Liver (tissue), 8 donors: ENCODE measurements at regions not wholly inside any gene's neighbourhood (a gene's known extent, or its start where the extent isn't known, plus 50 kb on each side); places are given as distances from the start of the nearest gene placed in this dataset.

ENCODE experiments used
- DNase-seq: peaks from one replicate; pipeline ENCODE4 v3.0.0-alpha.2; 2017; ENCODE audit warnings: low spot score
- H3K27ac ChIP-seq, 2 donors: one replicate each; pipeline ENCODE4 v1.7.0; 2013; ENCODE audit warnings: inconsistent platforms in 2 of 2, low read length in 2 of 2, control low read depth in 1 of 2, low read depth in 1 of 2, mild to moderate bottlenecking in 1 of 2
- H3K27me3 ChIP-seq, 4 donors: one replicate each; pipeline versions ENCODE4 v1.6.1 to v1.7.0; 2013; ENCODE audit warnings: low read length in 3 of 4, inconsistent platforms in 1 of 4, mild to moderate bottlenecking in 1 of 4, moderate library complexity in 1 of 4; ENCODE audit not compliant: control insufficient read depth in 4 of 4, insufficient read depth in 4 of 4
- H3K36me3 ChIP-seq, 4 donors: one replicate each; pipeline versions ENCODE4 v1.6.1 to v1.7.0; 2013; ENCODE audit warnings: low read length in 3 of 4, mild to moderate bottlenecking in 3 of 4, low read depth in 1 of 4, moderate library complexity in 1 of 4; ENCODE audit not compliant: control insufficient read depth in 4 of 4, insufficient read depth in 3 of 4
- H3K4me1 ChIP-seq, 4 donors: one replicate each; pipeline versions ENCODE4 v1.6.1 to v1.7.0; 2013; ENCODE audit warnings: low read length in 3 of 4, mild to moderate bottlenecking in 3 of 4, moderate library complexity in 1 of 4; ENCODE audit not compliant: control insufficient read depth in 4 of 4, insufficient read depth in 4 of 4
- H3K4me3 ChIP-seq, 3 donors: one replicate each; pipeline versions ENCODE4 v1.6.1 to v1.7.0; 2013; ENCODE audit warnings: low read length in 3 of 3, control low read depth in 1 of 3, low read depth in 1 of 3, mild to moderate bottlenecking in 1 of 3
- H3K9ac ChIP-seq, 2 donors: one replicate each; pipeline ENCODE4 v1.7.0; 2013; ENCODE audit warnings: low read length in 2 of 2, mild to moderate bottlenecking in 2 of 2, moderate library complexity in 2 of 2, control low read depth in 1 of 2, low read depth in 1 of 2
- H3K9me3 ChIP-seq, 4 donors: one replicate each; pipeline versions ENCODE4 v1.6.1 to v1.7.0; 2013; ENCODE audit warnings: low read length in 3 of 4; ENCODE audit not compliant: control insufficient read depth in 4 of 4
- FOXA1 ChIP-seq: IDR thresholded peaks from 2 replicates; pipeline ENCODE4 v1.6.1; 2016; ENCODE audit warnings: antibody characterized with exemption
- FOXA2 ChIP-seq: IDR thresholded peaks from 2 replicates; pipeline ENCODE4 v1.6.1; 2016; ENCODE audit warnings: antibody characterized with exemption
- GABPA ChIP-seq, 2 donors: IDR thresholded peaks in 1 of 2; conservative IDR thresholded peaks in 1 of 2; 2 replicates each; pipeline ENCODE4 v1.6.1; 2016; ENCODE audit warnings: antibody characterized with exemption in 2 of 2, mild to moderate bottlenecking in 1 of 2, moderate library complexity in 1 of 2
- HNF4A ChIP-seq, 2 donors: conservative IDR thresholded peaks; 2 replicates each; pipeline ENCODE4 v1.6.1; 2016; ENCODE audit warnings: antibody characterized with exemption in 2 of 2, mild to moderate bottlenecking in 2 of 2
- HNF4G ChIP-seq: IDR thresholded peaks from 2 replicates; pipeline ENCODE4 v1.6.1; 2016; ENCODE audit warnings: antibody characterized with exemption
- JUND ChIP-seq, 2 donors: IDR thresholded peaks; 2 replicates each; pipeline ENCODE4 v1.6.1; 2016; ENCODE audit warnings: antibody characterized with exemption in 2 of 2
- NR2F2 ChIP-seq: IDR thresholded peaks from 2 replicates; pipeline ENCODE4 v1.6.1; 2016; ENCODE audit warnings: antibody characterized with exemption
- RAD21 ChIP-seq, 2 donors: IDR thresholded peaks; 2 replicates each; pipeline ENCODE4 v1.6.1; 2016; ENCODE audit warnings: antibody characterized with exemption in 2 of 2, mild to moderate bottlenecking in 2 of 2
- RXRA ChIP-seq, 2 donors: IDR thresholded peaks; 2 replicates each; pipeline ENCODE4 v1.6.1; 2017 to 2018; ENCODE audit warnings: antibody characterized with exemption in 2 of 2, mild to moderate bottlenecking in 1 of 2
- SP1 ChIP-seq: IDR thresholded peaks from 2 replicates; pipeline ENCODE4 v1.6.1; 2018; ENCODE audit warnings: antibody characterized with exemption, mild to moderate bottlenecking
- TAF1 ChIP-seq: conservative IDR thresholded peaks from 2 replicates; pipeline ENCODE4 v1.6.1; 2016; ENCODE audit warnings: antibody characterized with exemption, mild to moderate bottlenecking
- YY1 ChIP-seq: IDR thresholded peaks from 2 replicates; pipeline ENCODE4 v1.6.1; 2016; ENCODE audit warnings: antibody characterized with exemption, mild to moderate bottlenecking
- WGBS: extraction: QIAGEN DNeasy Blood & Tissue Kit; methylation state at CpG from one replicate; pipeline ENCODE4 v1.1.7; 2013; 5-methylcytosine and 5-hydroxymethylcytosine counted together
- TF ChIP-seq, protein P1 (sequence below): fragments of 150-350 bp; IDR thresholded peaks from 2 replicates; pipeline ENCODE4 v1.5.1; 2017; ENCODE audit warnings: improper control_type of control experiment, low read depth, low read length; ENCODE audit not compliant: missing input control
- TF ChIP-seq, protein P2 (sequence below): IDR thresholded peaks from 2 replicates; pipeline ENCODE4 v1.6.1; 2016; ENCODE audit warnings: antibody characterized with exemption
- TF ChIP-seq, protein P3 (sequence below): IDR thresholded peaks from 2 replicates; pipeline ENCODE4 v1.6.1; 2016; ENCODE audit warnings: antibody characterized with exemption
- TF ChIP-seq, protein P4 (sequence below): IDR thresholded peaks from 2 replicates; pipeline ENCODE4 v1.6.1; 2016; ENCODE audit warnings: antibody characterized with exemption
- TF ChIP-seq, protein P5 (sequence below): IDR thresholded peaks from 2 replicates; pipeline ENCODE4 v1.6.1; 2016; ENCODE audit warnings: antibody characterized with exemption, mild to moderate bottlenecking
- donor health status: healthy.
- donor health status: healthy.
- donor health status: healthy.
- donor health status: healthy.
- donor health status: healthy.

DNA sequence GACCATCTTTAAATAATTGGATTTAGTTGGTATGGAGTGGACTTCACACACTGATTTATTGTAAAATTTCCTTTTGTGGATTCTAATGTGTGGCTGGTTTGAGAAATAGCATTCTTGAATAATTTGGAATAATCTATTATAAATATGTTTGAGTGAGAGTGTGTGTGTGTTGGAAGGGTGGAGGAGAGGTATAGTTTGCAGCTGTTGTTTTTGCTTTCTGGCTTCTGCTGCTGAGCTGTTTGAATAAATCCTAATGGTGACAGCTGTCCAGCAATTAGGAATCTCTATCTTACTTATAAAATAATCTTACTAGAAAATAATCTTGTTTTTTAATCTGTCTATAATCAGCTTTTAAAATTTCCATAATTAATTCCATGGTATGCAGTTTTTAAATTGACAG, 1283.0 kb upstream of the CDH2 start:
- no peaks in the 10 kb centered on the region for H3K9me3 ChIP-seq
- H3K36me3 ChIP-seq: no peaks in the 10 kb centered on the region
- no peak overlapping the region for H3K4me3 ChIP-seq
- H3K9ac ChIP-seq: no peak overlapping the region
- TF ChIP-seq, protein P1, sequence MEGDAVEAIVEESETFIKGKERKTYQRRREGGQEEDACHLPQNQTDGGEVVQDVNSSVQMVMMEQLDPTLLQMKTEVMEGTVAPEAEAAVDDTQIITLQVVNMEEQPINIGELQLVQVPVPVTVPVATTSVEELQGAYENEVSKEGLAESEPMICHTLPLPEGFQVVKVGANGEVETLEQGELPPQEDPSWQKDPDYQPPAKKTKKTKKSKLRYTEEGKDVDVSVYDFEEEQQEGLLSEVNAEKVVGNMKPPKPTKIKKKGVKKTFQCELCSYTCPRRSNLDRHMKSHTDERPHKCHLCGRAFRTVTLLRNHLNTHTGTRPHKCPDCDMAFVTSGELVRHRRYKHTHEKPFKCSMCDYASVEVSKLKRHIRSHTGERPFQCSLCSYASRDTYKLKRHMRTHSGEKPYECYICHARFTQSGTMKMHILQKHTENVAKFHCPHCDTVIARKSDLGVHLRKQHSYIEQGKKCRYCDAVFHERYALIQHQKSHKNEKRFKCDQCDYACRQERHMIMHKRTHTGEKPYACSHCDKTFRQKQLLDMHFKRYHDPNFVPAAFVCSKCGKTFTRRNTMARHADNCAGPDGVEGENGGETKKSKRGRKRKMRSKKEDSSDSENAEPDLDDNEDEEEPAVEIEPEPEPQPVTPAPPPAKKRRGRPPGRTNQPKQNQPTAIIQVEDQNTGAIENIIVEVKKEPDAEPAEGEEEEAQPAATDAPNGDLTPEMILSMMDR: no peak
- TF ChIP-seq RXRA (IDR thresholded peaks at IDR 0.05) (no peak), TAF1 (no peak), GABPA (IDR thresholded peaks at IDR 0.05 in 1 of 2, conservative IDR thresholded peaks at IDR 0.05 in 1 of 2) (no peak), FOXA2 (no peak)
- TF ChIP-seq, protein P2, sequence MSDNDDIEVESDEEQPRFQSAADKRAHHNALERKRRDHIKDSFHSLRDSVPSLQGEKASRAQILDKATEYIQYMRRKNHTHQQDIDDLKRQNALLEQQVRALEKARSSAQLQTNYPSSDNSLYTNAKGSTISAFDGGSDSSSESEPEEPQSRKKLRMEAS: no peak
- no peak overlapping the region for H3K27ac ChIP-seq
- H3K27me3 ChIP-seq: no peaks in the 10 kb centered on the region
- H3K4me1 ChIP-seq: peaks cover 0 to 3% (median 0%) of the 10 kb centered on the region in 4 donors
- no peak for DNase-seq

DNA sequence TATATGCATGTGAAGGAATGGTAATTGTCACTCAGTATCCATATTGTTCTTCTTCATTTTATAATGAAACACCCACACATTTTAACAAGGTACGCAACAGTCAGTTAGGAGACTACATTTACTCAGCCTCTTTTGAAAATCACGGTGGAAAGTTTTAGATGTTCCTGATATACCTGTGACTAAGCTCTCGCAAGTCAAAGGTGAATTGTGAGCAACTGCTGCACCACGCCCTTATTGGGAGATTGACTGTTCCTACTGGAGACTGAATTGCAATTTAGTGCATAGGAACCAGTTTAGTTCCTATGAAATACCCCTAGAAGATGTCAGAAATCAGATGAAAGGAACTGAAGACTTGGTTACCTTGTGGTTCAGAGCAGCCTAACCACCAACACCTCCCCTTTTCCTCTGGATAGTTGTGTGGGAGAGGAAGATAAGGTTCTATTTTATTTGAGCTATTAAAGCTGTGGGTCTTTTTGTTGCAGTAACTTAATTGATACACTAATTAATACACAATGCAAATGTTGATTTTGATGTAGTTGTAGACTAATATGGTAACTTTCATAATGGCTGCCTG, 1280.5 kb upstream of the CDH2 start:
- Histone ChIP-seq H3K36me3 (no peaks in the 10 kb centered on the region), H3K9ac (no peak overlapping the region), H3K4me1 (peaks cover 0 to 3% (median 0%) of the 10 kb centered on the region in 4 donors), H3K27ac (no peak overlapping the region), H3K4me3 (no peak overlapping the region), H3K27me3 (no peaks in the 10 kb centered on the region), H3K9me3 (no peaks in the 10 kb centered on the region)
- DNase-seq: no peak
- TF ChIP-seq HNF4A (conservative IDR thresholded peaks at IDR 0.05): no peak
- no peak for TF ChIP-seq TAF1
- no peak for TF ChIP-seq JUND (IDR thresholded peaks at IDR 0.05)
- TF ChIP-seq NR2F2: no peak
- TF ChIP-seq FOXA2: no peak
- no peak for TF ChIP-seq HNF4G
- no peak for TF ChIP-seq YY1
- TF ChIP-seq, protein P3, sequence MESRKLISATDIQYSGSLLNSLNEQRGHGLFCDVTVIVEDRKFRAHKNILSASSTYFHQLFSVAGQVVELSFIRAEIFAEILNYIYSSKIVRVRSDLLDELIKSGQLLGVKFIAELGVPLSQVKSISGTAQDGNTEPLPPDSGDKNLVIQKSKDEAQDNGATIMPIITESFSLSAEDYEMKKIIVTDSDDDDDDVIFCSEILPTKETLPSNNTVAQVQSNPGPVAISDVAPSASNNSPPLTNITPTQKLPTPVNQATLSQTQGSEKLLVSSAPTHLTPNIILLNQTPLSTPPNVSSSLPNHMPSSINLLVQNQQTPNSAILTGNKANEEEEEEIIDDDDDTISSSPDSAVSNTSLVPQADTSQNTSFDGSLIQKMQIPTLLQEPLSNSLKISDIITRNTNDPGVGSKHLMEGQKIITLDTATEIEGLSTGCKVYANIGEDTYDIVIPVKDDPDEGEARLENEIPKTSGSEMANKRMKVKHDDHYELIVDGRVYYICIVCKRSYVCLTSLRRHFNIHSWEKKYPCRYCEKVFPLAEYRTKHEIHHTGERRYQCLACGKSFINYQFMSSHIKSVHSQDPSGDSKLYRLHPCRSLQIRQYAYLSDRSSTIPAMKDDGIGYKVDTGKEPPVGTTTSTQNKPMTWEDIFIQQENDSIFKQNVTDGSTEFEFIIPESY: no peak
- TF ChIP-seq, protein P4, sequence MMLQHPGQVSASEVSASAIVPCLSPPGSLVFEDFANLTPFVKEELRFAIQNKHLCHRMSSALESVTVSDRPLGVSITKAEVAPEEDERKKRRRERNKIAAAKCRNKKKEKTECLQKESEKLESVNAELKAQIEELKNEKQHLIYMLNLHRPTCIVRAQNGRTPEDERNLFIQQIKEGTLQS: no peak
- TF ChIP-seq RXRA (IDR thresholded peaks at IDR 0.05): no peak
- TF ChIP-seq, protein P5, sequence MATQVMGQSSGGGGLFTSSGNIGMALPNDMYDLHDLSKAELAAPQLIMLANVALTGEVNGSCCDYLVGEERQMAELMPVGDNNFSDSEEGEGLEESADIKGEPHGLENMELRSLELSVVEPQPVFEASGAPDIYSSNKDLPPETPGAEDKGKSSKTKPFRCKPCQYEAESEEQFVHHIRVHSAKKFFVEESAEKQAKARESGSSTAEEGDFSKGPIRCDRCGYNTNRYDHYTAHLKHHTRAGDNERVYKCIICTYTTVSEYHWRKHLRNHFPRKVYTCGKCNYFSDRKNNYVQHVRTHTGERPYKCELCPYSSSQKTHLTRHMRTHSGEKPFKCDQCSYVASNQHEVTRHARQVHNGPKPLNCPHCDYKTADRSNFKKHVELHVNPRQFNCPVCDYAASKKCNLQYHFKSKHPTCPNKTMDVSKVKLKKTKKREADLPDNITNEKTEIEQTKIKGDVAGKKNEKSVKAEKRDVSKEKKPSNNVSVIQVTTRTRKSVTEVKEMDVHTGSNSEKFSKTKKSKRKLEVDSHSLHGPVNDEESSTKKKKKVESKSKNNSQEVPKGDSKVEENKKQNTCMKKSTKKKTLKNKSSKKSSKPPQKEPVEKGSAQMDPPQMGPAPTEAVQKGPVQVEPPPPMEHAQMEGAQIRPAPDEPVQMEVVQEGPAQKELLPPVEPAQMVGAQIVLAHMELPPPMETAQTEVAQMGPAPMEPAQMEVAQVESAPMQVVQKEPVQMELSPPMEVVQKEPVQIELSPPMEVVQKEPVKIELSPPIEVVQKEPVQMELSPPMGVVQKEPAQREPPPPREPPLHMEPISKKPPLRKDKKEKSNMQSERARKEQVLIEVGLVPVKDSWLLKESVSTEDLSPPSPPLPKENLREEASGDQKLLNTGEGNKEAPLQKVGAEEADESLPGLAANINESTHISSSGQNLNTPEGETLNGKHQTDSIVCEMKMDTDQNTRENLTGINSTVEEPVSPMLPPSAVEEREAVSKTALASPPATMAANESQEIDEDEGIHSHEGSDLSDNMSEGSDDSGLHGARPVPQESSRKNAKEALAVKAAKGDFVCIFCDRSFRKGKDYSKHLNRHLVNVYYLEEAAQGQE: no peak
- no peak for TF ChIP-seq FOXA1
- TF ChIP-seq, protein P1: no peak
- TF ChIP-seq SP1: no peak
- TF ChIP-seq RAD21 (IDR thresholded peaks at IDR 0.05): no peak
- 90% methylated on average over 4 of the region's 4 CpGs for WGBS
